ENCODE measurements at regions not wholly inside any gene's neighbourhood (a gene's known extent, or its start where the extent isn't known, plus 50 kb on each side); places are given as distances from the start of the nearest gene placed in this dataset.

DNA sequence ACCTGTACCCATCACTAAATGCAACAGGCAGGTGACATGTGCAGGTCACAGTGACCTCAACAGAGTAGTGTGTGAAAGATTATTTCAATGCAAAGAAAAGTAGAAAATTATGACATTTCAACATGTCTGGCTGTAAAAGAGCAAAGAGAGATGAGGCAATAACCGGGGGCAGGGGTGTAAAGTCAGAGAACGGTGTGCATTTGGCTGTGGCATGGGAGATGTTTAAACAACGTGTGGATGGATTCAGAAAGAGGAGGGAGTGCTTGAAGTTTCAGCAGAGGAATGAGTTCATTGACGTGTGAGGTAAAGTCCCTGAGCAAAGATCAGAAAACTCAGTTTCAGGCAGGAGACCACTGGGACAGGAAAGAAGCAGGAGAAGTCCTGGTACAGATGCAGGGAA is 229.7 kb downstream of the BUD13 start:
- no peak for TF ChIP-seq ZNF572 (CRISPR knock-in tag; IDR thresholded peaks at IDR 0.05)
- no peak for TF ChIP-seq ZNF20 (CRISPR knock-in tag; IDR thresholded peaks at IDR 0.05)

Data from HepG2 (cell line).